Smooth muscle cell of the brain vasculature (primary cell): ENCODE measurements at regions not wholly inside any gene's neighbourhood (a gene's known extent, or its start where the extent isn't known, plus 50 kb on each side); places are given as distances from the start of the nearest gene placed in this dataset.
"Not testable (repeated sequence)": the region's sequence is repeated elsewhere in the genome, so short reads cannot be mapped to it uniquely, and the experiment has no call there.

ENCODE experiments used
- DNase-seq: peaks from one replicate; pipeline ENCODE4 v3.0.0-alpha.2; 2012; ENCODE audit warnings: low read depth, low spot score

GRCh38 chr6:10128721-10129120 is 286.2 kb downstream of the TFAP2A start:
- no peak for DNase-seq

- no peak for DNase-seq
Observed at GRCh38 chr6:10122164-10122563, 292.7 kb downstream of the TFAP2A start.

- no peak for DNase-seq
Observed at GRCh38 chr6:10112871-10113549, 301.9 kb downstream of the TFAP2A start.

- no peak for DNase-seq
Observed at GRCh38 chr6:10111975-10112374, 302.9 kb downstream of the TFAP2A start.

GRCh38 chr6:10101551-10102252 is 313.2 kb downstream of the TFAP2A start:
- DNase-seq: no peak

- no peak for DNase-seq
Observed at GRCh38 chr6:10099529-10100140, 315.2 kb downstream of the TFAP2A start.

- DNase-seq: no peak
Observed at GRCh38 chr6:10098756-10099528, 315.9 kb downstream of the TFAP2A start.

- no peak for DNase-seq
Observed at GRCh38 chr6:10093282-10093681, 321.6 kb downstream of the TFAP2A start.

- no peak for DNase-seq
Observed at GRCh38 chr6:10084111-10084986, 330.5 kb downstream of the TFAP2A start.

GRCh38 chr6:10082385-10082784 is 332.5 kb downstream of the TFAP2A start:
- DNase-seq: no peak

- DNase-seq: no peak
Observed at GRCh38 chr6:10081957-10082356, 332.9 kb downstream of the TFAP2A start.

- no peak for DNase-seq
Observed at GRCh38 chr6:10081075-10081474, 333.8 kb downstream of the TFAP2A start.

- no peak for DNase-seq
Observed at GRCh38 chr6:10080561-10080960, 334.3 kb downstream of the TFAP2A start.

- no peak for DNase-seq
Observed at GRCh38 chr6:10078581-10078980, 336.3 kb downstream of the TFAP2A start.

GRCh38 chr6:10074726-10075125 is 340.1 kb downstream of the TFAP2A start:
- not testable (repeated sequence) for DNase-seq

- no peak for DNase-seq
Observed at GRCh38 chr6:10073341-10073740, 341.5 kb downstream of the TFAP2A start.

GRCh38 chr6:10071631-10072220 is 343.1 kb downstream of the TFAP2A start:
- no peak for DNase-seq

- DNase-seq: no peak
Observed at GRCh38 chr6:10060004-10060403, 354.9 kb downstream of the TFAP2A start.

- DNase-seq: no peak
Observed at GRCh38 chr6:10054672-10055071, 360.2 kb downstream of the TFAP2A start.

GRCh38 chr6:10051283-10051682 is 363.6 kb downstream of the TFAP2A start:
- DNase-seq: no peak
